ENCODE measurements at regions not wholly inside any gene's neighbourhood (a gene's known extent, or its start where the extent isn't known, plus 50 kb on each side); places are given as distances from the start of the nearest gene placed in this dataset.
A peak's percentile ranks its signal among the peaks of the same experiment; 100 is the strongest.

DNA sequence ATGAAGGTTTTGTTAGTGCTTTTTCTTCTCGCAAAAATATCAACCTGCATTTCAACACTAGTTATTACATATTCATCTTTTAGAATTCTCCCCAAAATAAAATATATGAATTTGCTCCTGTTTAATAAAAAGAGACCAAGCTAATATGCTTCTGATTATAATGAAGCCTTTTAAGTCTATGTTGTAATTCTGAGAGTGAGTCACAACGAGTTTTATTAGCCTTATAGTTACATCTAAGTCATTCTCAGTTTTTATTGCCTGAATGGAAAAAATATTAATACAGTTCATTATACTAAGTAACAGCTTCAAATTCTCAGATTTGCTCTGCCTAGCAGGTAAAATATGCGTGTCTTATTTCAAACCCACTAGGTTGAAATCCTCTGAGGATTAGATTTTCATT, 152.4 kb upstream of the CELF2 start:
- no peak for DNase-seq (ENCODE audit: low read depth, low spot score)

DNA sequence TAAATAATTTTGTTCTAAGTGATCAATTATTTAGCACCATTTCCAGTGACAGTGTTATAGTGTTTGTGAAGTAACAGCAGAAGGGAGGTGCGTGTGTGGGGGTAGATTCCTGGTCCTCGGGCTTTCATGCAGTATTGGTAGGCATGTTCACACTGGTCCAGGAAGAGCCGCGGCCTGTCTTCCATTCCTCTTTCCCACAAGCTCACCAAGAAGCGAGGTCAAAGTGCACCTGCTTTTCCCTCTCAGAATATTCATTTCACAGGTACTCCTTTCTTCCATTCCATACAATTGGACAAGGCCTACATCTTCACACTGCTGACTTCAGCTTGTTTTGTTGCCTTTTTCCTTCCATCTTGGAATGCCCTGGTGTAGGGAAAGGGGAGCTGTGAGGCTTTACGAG, 151.8 kb upstream of the CELF2 start:
- no peak for DNase-seq (ENCODE audit: low read depth, low spot score)

DNA sequence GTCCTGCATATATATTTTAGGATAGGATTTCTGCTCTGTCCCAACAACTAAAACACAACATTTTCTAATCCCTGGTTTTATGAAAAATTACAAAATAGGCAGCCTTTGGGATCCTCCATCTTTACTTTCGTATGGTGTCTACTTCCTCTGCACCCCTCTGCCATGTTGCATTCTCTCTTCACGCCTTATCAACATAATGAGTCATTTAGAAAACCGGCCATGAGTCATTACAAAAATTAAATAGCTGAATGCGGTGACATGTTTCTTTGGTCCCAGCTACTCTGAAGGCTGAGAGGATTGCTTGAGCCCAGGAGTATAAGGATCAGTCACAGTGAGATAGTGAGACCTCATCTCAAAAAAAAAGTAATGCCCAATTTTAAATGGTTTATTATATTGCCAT, 148.1 kb upstream of the CELF2 start:
- peak; percentile 75 for DNase-seq (ENCODE audit: low read depth, low spot score)

DNA sequence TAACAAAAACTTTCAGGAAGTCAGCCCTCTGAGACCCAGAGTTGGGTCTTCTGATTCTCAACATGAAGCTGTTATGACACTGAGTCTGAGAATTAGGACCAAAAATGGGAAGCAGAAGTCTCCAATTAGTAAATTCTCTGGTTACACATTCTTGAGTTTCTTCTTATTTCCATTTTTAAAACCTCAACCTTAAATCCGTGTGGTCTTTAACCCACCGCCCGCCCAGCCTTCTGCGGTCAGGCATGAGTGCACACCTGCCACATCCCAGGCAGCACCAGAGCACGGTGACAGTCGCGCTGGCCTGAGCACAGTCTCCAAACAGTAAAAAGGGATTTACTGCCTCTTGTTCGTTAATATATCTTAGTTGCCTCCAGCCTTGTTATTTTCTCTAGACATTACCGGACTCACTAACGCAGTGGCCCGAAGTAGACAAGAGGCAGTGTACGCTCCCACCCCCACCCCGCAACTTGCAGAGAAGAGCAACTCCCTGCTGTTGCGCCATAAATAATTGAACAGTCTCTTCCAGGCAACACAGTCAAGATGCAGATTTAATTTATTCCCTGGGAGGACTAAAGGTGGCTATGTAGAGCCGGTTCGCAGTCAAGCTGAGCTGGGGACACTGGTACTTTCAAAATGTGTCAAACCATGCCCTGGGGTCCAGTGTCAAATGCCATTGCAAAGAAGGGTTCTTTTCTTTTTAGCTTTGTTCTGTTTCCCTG, 147.0 kb upstream of the CELF2 start:
- peak; percentile 28 for DNase-seq (ENCODE audit: low read depth, low spot score)

DNA sequence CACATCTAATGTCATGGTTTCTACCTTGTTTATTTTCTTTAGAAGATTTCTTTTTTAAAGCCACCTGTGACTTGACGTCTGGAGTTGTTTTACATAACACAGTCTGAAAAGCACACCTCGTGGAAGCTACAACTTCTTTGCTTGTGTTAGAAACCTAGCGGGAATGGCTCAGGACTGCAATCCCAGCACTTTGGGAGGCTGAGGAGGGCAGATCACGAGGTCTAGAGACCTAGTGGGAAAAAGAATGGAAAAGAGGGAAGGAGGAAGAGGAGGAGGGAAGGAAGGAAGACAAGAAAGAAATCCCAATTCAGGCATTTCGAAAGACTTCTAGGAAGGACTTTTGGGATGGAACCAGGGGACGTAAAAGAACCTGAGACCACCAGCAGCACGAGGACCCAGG, 146.3 kb upstream of the CELF2 start:
- peak; percentile 8 for DNase-seq (ENCODE audit: low read depth, low spot score)

DNA sequence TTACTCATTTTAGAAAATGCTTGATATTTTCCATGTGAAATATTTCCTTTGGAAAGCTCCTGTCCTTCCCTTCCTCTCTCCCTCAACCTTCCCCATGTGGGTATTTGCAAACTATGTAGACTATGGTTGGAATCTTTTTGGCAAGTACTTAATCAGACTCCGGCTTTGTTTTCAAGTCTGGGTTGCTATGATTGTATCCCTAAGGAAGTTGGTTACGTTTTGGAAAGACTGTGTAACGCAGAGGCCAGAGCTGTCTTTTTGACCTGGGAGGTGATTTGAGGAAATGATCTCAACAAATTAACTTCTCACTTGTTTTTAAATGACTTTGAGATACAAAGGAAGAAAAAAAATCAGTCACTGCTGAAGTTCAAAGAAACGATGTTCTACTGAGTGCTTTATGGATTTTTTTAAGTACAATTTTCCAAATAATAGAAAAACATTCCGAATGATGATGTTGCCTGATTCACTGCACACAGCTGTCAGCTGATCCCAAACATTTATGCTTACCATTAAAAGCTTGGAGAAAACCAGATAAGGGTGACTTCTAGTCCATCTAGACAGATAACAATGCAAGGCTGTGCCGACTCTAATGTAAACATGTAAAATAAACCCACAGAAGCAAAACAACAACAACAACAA, 145.5 kb upstream of the CELF2 start:
- DNase-seq (ENCODE audit: low read depth, low spot score), result peak; percentile 93

DNA sequence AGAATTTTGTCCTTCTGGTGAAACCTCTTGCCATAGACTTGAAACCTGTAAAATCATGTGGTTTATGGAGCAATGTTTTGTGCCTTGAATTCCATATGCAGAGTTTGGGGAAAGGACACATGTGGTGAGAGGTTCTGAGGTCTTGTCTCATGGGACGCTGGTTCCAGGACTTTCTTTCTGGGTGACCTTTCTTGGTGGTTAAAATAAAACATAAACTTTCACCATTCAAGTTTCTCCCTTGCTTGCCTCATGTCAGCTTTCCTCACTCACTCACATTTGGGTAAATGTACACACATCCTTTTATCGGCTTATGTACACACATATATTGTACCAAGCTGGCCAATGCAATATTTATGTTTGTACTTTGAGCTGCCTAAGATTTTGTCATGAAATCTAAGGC, 144.9 kb upstream of the CELF2 start:
- DNase-seq (ENCODE audit: low read depth, low spot score), result peak; percentile 7

DNA sequence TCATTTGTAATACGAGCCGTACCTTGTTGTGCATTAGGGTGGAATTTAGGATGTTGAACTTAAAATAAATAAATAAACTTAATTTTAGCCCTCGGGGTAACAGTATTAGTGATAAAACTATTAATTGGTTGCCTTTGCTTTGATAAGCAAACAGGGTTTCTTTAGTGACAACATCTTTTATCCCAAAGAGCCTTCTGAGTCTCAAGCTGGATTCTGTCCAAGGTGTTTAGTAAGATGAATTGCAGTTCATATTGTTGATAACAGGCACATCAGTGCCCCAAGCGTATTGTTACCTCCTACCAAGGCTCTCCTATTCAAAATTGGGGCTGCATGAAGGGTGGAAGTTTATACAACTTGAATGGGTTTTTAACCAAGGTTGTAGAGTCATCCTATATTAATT, 144.4 kb upstream of the CELF2 start:
- DNase-seq (ENCODE audit: low read depth, low spot score), result no peak

DNA sequence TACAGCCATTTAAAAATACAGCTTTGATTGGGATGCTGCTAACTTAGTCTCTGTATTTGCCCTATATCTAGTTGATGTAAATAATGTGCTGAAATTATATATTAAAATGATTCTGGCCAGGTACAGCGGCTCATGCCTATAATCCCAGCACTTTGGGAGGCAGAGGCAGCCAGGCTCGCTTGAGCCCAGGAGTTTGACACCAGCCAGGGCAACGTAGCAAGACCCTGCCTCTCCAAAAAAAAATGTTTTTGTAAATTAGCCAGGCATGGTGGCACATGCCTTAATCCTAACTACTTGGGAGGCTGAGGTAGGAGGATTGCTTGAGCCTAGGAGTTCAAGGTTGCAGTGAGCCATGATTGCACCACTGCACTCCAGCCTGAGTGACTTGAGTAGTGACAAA, 143.8 kb upstream of the CELF2 start:
- DNase-seq (ENCODE audit: low read depth, low spot score), result no peak

DNA sequence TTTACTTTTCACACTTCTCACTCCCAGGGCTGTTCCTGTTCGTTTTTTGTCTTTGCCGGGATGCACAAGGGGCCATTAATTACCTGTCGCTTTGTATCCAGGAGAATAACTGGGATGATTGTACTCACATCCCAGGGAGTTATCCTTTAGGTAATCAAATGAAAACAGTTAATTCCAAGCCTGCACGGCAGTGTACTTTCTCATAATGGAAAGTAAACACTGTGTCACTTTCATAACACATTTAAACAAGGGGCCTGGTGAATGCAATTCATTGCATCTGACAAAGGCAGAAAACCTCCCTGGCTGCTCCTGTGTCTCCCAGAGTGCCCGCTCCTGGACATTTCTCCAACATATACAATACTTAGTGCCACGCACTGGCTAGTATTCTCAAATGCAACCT, 138.7 kb upstream of the CELF2 start:
- DNase-seq (ENCODE audit: low read depth, low spot score), result peak; percentile 40

DNA sequence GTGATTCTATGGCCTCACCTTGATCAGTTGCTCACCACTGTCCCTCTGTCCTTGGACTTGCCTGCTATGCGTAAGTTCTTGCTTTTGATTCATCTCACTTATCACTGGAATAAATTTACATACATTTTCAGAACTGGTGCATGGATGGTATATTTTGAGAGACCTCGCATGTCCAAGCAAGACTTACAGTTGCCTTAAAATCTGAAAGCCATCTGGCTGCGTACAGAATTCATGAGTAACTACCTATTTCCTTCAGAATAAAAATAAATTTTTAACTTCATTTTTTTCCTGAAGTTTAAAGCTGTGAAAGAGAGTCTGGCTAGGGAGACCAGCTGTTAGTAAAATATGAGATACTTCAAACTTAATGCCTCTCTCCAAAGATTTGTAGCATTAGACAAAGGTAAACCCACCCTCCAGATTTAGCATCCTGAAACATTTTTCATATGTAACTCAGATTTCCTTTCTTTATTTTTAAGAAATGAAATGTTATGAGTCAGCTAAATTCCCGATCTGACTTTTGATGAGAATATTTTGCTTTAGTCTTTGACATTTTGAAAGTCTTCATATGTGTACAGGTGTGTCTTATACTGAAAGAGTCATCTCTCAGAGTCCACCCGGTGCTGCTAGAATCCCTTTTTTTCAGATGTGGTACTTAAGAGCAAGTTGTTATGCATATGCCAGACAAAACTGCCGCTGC, 136.4 kb upstream of the CELF2 start:
- no peak for DNase-seq (ENCODE audit: low read depth, low spot score)

DNA sequence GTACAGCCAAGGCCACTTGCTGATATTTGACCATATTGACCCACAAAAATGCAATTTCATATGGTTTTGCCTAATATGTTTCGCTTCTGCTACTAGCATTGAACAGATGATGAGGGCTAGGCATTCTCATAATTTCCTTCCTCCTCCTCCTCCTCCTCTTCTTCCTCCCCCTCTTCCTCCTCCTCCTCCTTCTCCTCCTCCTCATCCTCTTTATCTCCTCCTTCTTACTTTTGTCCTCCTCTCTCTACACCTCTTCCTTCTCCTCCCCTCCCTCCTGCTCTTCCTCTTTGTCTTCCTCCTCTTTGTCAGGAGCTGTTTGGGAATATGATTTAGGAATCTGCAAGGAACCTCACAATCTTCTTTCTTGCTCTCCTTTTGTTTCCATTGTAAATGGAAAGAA, 133.9 kb upstream of the CELF2 start:
- no peak for DNase-seq (ENCODE audit: low read depth, low spot score)

DNA sequence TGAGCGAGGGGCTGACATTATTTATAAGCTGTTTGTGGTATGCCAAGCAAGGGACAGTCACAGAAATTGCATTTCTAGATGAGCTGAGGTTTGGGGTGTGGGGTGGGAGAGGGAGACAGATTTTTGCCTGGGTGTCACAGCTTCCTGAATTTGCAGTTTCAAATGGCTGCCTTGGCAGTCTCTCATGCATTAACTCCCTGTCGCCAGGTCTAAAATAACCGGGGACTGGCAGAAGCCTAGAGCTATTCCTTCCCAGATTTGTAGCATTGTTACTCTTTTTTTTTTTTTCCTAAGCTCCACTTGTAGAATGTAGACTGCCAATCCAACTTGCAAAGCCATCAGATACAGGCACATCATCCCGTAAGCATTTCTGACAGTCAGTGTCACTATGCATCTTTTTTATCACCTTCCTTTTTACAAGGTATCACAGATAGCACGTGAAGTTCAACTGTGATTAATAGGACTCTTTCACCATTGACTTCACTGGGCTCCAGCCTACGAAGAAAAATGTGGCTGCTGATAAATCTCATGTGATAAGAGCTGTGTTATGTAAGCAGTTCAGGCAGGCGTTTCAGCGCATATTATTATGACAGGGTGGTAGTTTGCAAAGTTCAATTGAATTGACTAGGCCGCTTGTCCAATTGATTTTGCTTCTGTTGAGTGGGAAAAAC, 130.7 kb upstream of the CELF2 start:
- DNase-seq (ENCODE audit: low read depth, low spot score), result no peak

DNA sequence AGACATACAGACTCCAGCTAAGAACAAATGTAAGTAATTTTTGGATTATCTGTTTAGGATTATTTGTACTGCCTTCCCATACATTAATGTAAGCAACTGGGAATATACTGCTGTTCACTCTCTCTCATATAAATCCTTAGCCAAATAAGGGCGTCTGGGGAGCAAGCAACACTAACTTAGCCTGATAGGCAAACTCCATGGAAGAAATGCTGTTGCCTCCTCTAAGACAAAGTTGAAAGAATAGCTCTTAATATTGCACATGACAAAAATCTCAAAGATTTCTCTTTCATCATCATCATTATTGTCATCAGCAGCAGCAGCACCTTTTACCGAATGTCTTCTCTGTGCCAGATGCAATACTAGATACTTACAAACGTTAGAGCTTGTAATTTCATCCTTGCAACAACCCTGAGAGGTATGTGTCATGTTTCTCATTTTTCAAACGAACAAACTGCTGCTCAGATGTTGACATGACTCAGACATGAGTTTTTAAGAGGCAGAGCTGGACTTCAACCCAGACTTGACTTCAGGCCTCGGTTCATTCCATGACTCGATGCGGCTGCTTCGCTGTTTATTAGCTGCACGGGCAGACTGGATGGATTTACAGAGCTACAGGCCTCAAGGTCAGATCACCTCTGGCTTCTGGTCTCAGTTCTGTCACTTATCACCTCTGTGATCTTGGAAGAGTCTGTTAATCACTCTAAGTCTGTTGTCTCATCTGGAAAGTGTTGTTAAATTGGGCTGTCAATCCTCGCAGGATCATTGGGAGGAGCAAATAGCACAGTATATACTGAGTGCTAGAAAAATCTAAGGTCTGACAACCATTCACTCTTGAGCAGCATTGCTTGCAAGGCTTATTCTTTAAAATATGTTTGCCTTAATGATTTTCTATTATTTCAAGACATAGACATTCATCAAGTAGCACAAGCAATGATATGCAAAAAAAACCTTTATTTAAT, 126.3 kb upstream of the CELF2 start:
- peak; percentile 45 for DNase-seq (ENCODE audit: low read depth, low spot score)

DNA sequence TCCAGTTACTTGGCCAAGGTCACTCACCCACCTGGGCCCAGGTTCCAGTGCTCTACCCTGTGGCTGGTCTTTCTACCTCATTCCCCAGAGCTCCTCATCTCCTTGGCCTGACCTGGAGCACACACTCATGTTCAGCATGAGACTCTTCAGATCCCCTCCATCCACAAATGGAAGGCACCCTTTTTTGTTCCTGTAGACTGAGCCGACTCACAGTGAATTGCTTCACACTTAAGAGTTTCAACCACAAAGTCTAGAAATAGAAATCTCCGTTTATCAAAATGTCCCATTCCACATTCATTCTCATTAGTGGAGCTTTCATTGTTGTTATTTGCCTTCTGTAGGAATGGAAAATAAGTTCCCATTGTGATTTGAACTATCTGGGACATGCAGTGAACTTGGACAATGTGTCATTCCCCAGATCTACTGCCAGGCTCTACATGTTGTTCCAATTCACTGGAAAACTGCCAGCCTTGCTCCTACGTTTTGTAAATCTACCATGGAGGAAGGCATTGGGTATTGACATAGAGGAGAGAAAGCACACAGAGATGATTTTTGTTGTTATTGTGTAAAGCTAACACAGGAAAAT, 125.3 kb upstream of the CELF2 start:
- peak; percentile 32 for DNase-seq (ENCODE audit: low read depth, low spot score)

DNA sequence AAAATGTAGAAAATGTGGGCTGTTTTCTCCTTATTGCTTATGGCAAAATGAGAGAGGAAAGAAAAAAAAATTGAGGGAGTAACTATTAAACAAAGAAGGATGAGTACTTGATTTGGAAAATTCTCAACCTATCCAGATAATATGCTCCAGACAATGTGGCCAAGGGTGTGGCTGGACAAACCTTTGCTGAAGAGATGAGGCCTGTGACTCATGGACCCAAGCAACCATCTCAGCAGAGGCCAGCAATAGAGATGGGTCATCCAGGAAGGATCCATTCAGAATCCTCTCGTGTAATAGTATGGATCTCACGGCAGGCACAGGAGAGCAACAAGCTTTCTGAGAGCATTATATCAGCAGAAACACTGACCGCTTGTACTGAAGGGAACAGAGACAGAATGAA, 120.3 kb upstream of the CELF2 start:
- DNase-seq (ENCODE audit: low read depth, low spot score), result no peak

DNA sequence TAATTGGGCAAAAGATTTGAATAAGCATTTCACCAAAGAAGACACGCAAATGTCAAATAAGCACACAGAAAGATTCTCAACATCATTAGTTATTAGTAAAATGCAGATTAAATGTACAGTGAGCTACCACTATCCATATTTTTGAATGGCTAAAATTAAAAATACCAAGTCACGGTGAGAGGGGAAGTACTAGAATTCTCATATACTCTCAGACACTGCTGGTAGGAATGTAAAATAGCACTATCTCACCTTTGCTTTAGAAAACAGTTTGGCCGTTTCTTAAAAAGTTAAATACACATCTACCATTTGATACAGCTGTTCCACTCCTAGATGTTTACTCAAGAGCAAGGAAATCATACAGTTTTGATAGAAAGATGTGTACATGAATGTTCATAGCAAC, 115.8 kb upstream of the CELF2 start:
- DNase-seq (ENCODE audit: low read depth, low spot score), result no peak

DNA sequence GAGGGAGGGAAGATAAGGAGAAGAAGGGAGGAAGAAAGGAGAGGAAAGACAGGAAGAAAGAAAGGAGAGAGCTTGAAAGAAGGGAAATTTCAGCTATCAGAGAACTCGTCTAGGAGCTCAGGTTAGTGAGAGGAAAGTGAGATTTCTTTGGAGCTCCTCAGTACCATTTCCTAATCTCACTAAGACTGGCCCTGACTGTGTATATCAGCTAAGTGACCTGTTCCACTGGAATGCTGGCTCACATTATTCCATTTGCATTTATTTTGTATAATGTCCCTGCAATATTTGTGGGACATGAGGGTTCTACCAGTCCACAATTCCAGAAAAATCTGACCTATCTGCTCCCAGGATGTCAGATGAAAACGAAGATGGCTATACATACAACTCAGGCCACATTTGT, 114.7 kb upstream of the CELF2 start:
- DNase-seq (ENCODE audit: low read depth, low spot score), result peak; percentile 18

DNA sequence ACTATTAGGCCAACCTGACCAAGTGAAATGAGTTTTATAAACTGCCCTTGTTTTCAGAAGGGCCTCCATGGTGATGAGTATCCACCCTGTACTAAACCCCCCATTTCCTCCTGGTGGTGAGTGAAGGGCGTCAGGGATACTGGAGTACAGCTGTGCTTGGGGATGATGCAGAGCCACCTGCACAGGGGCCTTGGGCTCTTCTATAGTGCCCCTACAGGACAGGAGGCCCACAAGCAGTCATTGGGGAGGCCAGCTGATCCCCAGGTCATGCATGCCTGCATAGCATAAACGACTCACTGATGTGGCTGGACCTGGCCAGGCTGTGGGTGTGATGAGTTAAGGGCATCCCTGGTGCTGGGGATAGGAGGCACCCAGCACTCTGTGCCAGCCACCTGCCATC, 114.1 kb upstream of the CELF2 start:
- DNase-seq (ENCODE audit: low read depth, low spot score), result no peak

DNA sequence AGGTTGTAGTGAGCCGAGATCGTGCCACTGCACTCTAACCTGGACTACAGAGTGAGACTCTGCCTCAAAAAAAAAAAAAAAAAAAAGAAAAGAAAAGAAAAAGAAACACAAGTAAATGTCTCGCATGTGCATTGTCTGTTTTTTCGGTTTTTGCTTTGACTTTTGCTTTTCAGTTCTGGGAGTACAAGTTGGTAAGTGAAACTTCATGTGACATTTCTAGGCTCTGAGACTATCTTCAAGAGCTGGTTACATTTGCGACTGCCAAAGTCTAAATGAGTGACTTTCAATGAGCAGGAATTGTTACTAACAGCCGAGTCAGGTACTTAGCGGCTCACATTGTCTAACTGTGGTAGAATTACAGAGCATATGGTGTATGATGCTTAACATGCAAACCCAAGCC, 107.0 kb upstream of the CELF2 start:
- DNase-seq (ENCODE audit: low read depth, low spot score), result peak; percentile 19

DNA sequence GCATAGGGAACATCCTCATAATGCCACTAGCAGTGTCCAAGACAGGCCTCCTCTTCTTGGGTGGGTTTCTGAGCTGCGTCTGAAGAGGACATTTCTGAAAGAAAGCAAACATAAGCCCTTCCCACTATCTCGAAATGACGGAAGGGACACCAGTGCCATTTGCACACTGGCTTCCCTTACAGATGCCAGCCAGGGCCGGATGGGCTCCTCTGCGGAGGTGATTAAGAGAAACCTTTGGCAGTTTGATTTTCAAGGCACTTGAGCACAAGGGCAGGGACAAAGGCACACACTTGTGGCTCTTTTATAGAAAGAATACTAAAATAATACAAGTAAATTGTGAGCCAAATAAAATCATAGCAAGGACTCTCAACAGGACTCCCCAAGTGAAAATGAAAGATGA, 106.6 kb upstream of the CELF2 start:
- no peak for DNase-seq (ENCODE audit: low read depth, low spot score)
